Cardiac fibroblast (primary cell): ENCODE measurements at regions not wholly inside any gene's neighbourhood (a gene's known extent, or its start where the extent isn't known, plus 50 kb on each side); places are given as distances from the start of the nearest gene placed in this dataset.

Experiments used
- DNase-seq, 2 donors: peaks; one replicate each; pipeline versions ENCODE4 v3.0.0 to v3.0.0-alpha.2; 2010; ENCODE audit warnings: low read depth in 2 of 2
- H3K4me3 ChIP-seq, 2 donors: replicated peaks in 1 of 2; 1 replicate in 1 of 2; 2 replicates in 1 of 2; pipeline ENCODE4 v1.5.1; 2011; ENCODE audit warnings: low read depth in 2 of 2, low read length in 2 of 2, mild to moderate bottlenecking in 2 of 2, moderate library complexity in 1 of 2
- TF ChIP-seq, protein P1 (sequence below): IDR thresholded peaks from one replicate; pipeline ENCODE4 v1.5.1; 2011; ENCODE audit warnings: low read depth, mild to moderate bottlenecking, low read length, inconsistent platforms

GRCh38 chr1:220372451-220372850 lies 100.2 kb upstream of the RAB3GAP2 start:
- no peak for DNase-seq
- no peak overlapping the region for H3K4me3 ChIP-seq

GRCh38 chr1:220371324-220371723 lies 99.1 kb upstream of the RAB3GAP2 start:
- H3K4me3 ChIP-seq = no peak overlapping the region
- TF ChIP-seq, protein P1, sequence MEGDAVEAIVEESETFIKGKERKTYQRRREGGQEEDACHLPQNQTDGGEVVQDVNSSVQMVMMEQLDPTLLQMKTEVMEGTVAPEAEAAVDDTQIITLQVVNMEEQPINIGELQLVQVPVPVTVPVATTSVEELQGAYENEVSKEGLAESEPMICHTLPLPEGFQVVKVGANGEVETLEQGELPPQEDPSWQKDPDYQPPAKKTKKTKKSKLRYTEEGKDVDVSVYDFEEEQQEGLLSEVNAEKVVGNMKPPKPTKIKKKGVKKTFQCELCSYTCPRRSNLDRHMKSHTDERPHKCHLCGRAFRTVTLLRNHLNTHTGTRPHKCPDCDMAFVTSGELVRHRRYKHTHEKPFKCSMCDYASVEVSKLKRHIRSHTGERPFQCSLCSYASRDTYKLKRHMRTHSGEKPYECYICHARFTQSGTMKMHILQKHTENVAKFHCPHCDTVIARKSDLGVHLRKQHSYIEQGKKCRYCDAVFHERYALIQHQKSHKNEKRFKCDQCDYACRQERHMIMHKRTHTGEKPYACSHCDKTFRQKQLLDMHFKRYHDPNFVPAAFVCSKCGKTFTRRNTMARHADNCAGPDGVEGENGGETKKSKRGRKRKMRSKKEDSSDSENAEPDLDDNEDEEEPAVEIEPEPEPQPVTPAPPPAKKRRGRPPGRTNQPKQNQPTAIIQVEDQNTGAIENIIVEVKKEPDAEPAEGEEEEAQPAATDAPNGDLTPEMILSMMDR = no peak
- DNase-seq = no peak

More at GRCh38 chr1:220372451-220372850, 100.2 kb upstream of the RAB3GAP2 start:
- TF ChIP-seq, protein P1 = no peak

- peak; percentile 22 to 43 for DNase-seq
- H3K4me3 ChIP-seq = no peak overlapping the region
- TF ChIP-seq, protein P1 = no peak
Measured at GRCh38 chr1:220370041-220370700, 97.9 kb upstream of the RAB3GAP2 start.

GRCh38 chr1:220369511-220369910 lies 97.3 kb upstream of the RAB3GAP2 start:
- no peak for DNase-seq
- TF ChIP-seq, protein P1 = no peak
- H3K4me3 ChIP-seq = no peak overlapping the region

- TF ChIP-seq, protein P1 = no peak
- no peak overlapping the region for H3K4me3 ChIP-seq
- peak in 1 of 2 donors; percentile 3 for DNase-seq
Measured at GRCh38 chr1:220368352-220369265, 96.4 kb upstream of the RAB3GAP2 start.

DNA sequence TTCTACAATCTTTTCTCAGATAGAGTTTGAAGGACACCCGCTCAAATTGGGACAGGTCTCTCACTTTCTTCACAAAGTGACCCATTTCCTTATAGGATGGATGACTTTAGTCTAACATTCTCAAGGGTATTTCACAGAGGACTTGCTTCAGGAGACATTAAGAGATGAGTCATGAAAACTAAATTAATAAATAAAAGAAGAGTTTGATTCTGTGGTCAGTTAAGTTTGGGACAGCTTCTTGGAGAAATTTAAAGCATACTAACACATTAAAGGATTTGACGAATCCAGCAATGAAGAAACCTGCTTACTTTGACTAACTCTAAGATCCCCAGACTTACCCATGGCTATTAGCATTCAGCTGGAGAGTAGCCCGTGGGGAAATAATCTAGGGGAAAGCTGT lies 95.6 kb upstream of the RAB3GAP2 start:
- TF ChIP-seq, protein P1 = no peak
- H3K4me3 ChIP-seq = no peak overlapping the region
- no peak for DNase-seq
